GM21390 (cell line): ENCODE measurements at regions not wholly inside any gene's neighbourhood (a gene's known extent, or its start where the extent isn't known, plus 50 kb on each side); places are given as distances from the start of the nearest gene placed in this dataset.
A peak's percentile ranks its signal among the peaks of the same experiment; 100 is the strongest.

ENCODE experiments used
- ATAC-seq: cut with Tn5 transposase; IDR thresholded peaks from one replicate; pipeline ENCODE4 v1.9.1; 2021; ENCODE audit not compliant: unreplicated experiment

DNA sequence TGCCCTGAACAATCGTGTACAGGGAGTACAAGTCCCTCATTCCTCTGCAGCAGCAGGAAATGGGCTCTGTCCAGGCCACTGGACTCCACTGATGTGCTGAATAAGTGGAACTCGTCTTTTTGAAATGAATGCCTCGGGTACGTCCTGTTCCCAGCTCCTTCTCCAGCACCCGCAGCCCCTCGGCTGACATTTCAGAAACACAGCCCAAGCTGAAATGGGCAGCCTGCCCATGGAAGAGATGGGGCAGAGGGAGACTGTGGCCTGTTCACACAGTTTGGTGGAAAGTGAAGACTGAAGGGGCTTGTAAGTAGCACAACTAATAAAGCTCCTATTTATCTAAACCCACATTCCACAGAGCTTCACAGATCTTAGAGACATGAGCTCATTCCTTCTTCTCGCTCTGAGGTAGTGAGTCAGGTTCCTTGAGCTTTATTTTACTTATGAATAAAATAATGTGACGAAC, 498.6 kb downstream of the TXNL1 start:
- no peak for ATAC-seq

DNA sequence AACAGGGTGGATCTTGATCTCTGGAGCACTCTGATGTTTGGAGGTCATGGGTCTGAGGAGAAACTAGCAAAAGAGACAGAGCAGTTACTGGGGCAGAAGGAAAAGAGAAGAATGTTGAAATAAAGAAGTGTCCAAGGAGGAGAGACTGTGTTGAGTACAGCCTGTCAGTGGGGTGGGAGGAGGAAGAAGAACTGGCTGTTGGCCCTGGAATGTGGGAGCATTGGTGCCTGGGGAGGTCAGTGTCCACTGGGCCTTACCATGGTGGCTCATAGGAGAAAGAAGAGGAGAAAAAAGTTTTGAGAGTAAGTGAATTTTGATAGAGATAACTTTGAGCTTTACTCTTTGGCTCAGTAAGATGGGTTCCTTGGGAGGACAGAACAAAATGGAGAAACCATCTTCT, 499.0 kb downstream of the TXNL1 start:
- no peak for ATAC-seq

DNA sequence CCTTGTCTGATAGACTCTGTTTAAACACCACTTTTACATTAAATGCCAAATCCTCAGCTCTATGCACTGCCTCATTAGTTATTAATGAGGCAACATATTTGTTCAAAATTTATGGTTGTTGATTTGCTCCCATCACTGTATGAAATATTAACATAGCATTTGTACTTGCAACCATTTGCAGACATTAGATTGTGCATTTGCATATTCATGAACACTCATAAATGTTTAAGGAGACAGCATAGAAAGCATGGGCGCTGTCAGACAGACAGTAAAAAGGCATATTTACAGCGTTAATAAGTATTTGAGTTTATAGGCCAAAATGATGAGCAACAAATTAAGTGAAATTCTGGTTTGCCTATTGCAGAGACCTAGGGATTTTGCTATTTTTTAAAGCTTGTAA, 502.3 kb downstream of the TXNL1 start:
- ATAC-seq, result no peak

DNA sequence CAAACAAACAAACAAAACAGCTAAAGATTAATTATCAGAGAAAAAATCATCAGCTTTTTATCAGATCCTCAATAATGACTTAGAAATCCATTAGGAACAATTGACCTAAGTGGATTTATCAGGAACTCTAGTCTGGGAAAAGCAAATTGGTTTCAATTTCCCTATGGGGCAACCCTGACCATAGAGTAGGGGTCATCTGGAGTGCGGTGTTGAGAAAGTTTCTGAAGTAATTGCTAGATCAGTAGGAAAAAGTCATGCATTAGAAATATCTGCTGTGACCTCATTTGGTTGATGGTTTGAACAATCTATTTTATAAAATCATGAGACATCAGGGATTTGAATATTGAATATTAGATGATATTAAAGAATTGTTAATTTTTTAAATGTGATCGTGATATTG, 507.9 kb downstream of the TXNL1 start:
- no peak for ATAC-seq

DNA sequence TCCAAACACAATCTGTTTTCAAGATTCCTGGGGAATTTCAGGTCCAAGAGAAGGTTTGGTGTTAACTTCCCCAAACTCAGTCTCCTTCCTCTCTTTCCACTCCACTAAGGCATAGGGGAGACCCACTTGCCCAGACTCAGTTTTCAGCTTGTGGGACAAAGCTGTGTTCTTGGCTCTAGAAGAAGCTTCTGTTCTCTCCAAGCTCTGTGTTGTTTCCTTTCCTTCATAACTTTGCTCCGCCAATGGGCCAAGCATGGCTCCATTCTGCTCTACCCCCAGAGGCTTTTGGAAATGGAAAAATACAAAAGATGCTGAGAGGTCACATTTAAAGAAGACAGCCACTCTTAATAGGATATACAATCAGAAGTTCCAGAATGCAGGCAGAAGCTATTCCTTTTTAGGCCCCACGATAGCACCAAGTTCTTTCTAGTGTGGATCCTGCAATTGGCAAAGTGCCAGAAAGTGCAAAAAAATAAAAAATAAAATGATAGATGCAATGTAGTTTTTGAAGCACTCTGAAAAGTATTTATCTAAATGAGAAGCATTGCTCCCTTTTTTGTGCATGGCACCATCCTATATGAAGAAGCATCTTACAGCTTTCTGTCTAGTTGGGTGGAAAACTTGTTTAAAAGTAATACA, 510.1 kb downstream of the TXNL1 start:
- ATAC-seq, result no peak

DNA sequence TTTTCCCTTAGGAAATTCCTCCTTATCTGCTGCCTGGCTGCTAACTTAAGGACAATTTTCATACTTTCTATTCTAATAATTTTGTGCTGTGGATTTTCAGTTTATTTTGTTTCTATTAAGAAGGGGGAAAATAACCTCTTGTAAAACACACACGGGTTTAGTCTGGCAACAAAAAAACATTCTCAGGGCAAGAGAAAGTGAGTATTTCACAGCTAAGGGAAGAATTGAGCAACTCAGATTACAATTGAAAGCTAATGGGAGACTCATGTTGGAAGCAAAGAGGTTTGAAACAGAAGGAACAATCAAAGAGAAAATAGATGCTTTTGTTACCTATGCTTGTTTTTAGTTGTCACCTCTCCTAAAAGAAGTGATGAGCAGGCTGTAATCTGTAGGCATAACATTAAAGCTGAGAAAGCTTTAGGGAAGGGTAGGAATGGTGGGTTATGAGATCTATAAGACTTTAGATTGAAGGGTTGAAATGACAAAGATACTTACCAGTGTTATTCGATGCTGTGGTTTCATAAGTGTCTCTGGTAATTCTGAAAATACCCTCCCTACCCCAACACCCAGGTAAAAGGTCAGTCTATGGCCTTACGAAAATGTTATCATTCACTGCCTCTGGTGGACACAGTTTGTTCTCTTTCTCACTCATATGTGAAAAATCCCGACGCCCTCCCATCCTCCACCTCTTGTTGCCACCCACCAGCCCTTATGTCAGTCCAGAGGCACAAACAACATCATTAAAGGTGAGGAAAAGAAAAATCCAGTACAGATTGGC, 510.9 kb downstream of the TXNL1 start:
- ATAC-seq, result no peak

DNA sequence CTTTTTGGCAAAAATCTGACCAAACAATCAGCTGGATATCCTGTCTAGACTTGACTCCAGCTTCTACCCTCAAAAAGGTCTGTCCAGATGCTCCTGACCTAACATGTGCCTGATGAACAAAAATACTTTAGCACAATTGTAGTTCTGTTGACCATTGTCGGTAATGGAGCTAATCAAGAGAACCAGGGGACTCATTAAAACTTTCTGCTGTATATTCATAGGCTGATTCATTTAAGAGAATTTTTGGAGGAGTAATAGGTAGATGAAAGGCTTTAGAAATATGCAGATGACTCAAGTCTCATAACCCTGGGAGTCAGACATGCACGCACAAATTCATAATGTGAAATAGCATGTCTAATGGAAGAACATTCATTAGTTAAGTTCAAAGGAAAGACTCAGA, 514.2 kb downstream of the TXNL1 start:
- ATAC-seq, result no peak

DNA sequence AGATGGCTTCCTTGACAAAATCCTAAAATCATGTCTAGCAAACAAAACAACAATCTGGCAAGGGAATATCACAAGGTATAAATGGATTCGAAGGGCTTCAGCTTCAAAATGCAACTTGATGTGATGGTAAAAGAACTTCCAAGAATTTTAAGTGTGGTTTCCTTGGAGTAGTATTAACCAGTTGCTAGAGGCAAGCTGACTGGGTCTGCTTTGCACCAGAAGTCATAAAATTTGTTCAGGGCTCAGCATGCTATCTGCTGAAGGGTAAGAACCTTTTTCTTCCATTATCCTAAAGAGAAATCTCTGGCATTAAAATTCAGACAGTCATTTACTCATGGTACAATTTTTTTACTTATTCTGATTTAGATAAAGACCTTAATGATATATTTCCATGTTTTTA, 516.7 kb downstream of the TXNL1 start:
- ATAC-seq, result no peak

DNA sequence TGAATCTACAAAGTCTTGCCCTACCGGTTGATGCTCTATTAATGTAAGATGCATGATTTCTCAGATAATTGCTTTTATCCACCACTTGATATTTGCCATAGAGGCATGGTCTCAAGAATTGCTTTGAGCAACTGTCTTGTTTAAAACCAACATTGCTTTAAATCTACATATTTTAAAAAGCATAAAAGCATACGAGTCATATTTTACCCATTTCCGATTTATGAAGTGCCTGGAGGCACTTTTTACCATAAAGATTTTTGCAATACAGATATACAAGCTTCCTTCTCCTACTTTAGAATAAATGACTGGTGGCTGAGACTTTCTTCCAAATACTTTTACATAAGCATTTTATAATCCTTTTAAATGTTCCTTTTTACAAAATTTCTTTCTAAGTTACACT, 517.6 kb downstream of the TXNL1 start:
- ATAC-seq, result no peak

DNA sequence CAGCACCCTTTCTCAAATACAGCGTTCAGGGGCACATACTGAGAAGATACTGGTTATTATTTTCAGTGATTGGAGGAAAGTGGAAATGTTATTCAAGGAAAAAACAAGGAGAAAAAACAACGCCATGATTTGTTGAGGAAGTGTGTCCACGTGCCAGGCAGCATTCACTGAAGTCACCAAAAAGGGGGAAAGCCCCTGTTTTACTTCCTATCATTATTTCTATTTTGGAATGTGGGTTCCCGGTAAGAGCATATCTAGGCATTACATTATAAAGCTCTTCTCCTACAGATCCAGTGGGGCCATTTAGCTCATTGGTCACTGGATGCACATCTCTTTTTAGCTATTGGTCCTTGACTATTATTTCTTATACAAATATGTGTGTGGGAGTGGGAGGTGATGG, 518.7 kb downstream of the TXNL1 start:
- no peak for ATAC-seq

DNA sequence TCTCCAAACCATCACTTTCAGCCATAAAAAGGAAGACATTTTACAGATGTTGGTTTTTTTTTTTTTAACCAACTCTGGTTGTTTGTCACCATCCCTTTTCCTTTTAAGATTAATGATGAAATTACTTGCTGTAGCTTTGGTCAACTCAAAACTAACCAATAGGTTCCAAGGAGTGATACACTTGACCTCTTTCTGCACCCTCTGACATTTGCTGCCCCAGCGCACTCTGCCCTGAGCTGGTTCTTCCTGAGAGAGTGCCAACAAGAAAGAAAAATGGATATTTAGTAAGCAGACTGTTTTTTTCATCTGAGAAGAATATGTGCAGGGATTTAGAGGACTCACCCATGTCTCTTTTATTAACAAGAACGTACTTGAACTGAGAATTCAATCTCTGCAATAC, 520.0 kb downstream of the TXNL1 start:
- no peak for ATAC-seq

DNA sequence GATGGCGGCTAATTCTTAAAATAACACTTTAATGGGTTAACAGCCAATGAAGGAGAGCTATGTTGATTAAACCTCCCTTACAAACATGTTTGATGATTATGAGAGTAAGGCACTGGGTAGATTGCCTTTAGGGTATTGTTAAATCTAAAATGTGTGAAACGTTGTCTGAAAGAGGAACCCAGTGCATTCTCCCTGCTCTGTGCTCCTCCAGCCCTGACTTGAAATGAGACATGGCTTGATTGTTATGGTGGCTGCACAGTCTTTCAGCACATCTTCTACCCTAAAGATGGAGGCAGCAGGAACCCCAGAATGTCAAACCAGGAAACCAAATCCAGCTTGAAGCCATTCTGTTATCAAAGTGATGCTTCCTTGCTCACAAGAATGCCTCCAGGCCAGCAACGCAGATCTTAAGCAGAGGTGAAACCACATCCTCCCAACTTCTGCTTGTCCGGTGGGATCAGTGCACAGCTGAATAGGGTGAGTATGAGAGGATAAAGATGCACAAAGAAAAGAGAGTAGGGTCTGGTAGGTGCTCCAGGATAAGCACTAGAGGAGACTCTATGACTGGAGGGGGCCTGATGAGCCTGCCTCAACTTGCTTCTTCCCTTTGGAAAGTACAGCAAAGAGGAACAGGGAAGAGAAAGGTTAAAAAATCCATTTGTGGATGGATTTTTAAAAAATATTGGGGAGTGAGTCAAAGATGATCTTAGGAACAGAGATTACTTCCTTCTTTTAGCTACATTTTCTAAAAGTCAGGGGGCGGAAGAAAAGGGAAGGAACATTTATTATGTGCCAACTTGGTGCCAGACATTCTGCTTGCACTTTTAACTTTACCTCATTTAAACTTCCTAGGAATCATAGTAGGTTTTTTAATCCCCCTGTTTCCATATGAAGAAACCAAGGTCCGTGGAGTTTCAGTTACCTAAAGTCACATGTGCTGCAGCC, 523.0 kb downstream of the TXNL1 start:
- no peak for ATAC-seq

DNA sequence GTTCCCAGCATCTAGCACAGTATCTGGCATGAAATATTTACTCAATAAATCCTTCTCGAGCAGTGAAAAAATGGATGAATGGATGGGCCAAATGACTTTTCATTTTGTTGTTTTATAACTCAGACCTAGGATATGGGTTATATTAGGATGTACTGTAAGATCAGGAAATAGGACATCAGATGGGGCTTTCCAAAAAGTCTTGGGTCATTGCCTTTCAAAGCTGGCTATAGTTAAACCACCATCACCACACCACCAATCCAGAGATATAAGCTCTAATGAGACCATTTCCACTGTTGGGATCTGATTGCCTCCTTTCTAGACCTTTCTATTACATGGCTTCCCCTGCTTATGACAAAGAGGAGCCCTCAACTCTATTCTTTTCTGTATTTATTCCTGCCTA, 525.0 kb upstream of the TCF4 start:
- no peak for ATAC-seq

DNA sequence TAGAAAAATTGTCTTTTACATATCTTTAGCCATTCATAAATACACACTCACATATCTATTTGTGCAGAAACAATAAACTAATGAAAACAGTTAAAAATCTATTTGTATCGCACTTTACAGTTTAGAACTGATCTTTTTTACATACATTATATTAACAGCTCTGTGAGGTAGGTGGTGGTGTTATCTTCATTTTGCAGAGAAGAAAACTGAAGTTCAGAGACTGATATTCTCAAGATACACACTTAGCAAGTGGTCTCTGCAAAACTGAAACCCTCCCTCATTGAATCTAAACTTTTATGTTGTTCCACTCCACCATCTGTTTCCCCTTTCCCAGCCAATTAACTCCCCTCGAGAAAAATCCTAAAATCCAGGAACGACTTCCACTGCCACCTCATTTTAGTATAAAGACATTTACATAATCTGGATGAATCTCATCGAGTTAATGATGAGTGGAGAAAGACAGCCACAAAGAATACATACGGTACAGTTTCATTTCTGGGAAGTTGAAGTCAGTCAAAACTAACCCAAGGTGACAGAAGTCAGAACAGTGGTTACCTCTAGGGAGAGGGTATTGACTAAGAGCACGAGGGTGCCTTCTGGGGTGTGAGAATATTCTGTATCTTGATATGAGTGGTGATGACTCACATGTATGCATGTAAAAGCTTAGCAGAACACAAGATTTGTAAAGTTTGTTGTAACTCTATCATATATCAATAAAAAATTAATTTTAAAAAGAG, 524.2 kb upstream of the TCF4 start:
- ATAC-seq, result peak; percentile 99

DNA sequence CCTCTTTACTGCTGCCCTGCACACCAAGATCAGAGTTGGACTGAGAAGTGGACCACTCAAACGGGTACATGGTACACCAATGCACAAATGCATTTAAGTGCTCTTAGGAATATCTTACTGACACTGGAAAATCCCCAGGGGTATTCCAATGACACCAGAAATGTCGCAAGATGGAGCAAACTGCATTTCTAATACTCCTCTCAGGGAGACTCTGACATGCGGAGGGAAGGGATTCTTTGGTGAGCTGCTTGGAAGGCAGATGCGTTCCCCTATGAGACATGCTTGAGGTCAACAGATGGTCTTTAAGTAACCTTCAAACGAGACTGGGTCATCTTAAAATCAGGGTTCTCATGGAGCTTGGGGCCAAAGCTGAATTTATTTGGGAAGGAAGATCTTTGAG, 521.8 kb upstream of the TCF4 start:
- no peak for ATAC-seq

DNA sequence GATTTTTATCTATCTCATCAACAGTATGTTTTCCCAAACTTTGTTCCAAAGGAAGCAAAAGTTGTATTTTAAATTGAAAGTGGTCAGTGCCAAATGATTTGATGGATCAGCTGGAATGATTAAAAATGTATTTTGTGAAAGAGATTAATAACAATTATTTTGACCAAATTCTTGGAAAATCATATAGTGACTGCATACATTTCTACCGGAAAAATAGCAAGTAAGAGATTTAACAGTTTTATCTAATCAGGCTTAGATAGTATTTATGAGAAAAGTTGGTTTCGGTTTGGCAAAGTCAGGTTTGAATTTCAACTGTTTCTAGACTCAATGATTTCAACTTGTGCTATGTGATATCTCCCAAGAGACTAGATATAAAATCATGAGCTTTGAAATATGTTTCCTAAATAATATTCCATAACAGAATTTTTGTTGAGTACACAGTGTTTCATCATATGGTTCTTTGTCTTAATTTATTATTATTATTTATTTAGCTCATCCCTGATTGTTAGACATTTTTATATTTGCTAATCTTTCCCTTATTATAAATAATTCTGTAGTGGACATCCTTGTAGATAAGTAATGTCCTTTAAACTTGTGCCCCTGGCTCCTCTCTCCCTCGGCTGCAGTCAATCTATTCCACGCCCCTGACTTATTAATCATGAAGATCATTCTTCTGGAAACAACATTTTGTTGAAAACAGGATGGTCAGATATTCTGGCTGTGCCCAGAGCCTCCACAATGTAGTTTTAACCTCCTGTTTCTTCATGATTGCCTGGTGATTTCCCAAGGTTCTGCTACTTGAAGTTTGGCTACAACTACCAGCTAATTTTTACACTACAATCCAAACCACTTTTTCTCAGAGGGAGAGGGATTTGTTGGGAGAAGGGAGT, 520.7 kb upstream of the TCF4 start:
- no peak for ATAC-seq

DNA sequence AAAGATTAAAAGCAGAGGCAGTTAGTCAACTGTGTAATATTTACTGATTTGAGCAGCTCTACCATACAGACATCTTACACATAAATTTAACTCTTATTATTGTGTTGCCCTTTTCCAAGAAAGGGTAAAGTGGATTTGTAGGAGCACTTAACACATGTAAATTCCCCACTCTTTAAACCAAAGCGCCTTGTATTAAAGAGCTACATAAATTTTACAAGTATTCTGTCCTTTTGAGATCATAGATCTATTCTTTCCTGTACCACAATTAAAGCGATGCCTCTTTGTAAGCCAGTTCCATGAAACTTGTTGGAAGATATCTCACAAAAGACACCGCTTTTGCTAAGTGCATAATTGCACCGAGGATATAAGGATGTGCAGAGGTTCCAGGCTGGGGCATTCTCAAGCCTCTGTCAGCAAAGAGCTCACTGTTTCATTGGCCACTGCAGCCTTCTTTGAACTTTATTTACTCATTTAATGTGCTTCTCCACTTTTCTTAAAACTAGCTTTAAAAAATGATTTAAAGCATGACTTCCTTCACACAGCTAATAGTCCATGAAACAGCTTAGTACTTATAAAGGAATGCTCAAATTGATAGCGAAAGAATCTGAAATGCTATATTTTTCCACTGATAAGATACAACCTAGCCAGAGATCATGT, 520.0 kb upstream of the TCF4 start:
- ATAC-seq, result no peak

DNA sequence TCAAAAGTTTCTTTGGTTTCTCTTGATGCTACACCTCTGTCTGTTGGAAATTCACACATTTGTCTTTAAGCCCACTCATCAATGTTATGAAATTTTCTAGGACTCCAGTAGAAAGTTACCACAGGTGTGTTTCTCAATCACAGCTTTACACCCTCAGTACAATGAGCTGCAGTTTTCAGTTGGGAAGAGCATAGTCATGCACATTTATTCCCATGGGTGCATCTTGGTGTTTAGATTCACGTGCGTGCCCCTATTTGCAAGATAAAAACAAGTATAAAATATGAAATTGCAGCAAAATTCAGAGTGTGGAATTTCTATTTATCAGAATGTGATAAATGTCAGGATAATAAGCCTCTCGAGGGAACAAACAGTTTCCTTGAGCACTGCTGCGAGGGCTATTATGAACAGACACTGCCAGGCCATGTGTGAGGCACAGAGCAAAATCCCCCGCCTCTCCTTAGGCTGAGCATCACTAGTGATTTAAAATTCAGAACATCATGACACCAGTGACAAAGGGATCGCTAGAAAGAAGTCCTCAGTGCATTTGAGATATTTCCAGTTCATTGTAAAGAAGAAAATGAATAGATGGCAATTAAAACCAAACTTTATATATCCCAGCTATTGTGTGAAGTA, 512.2 kb upstream of the TCF4 start:
- ATAC-seq, result no peak

DNA sequence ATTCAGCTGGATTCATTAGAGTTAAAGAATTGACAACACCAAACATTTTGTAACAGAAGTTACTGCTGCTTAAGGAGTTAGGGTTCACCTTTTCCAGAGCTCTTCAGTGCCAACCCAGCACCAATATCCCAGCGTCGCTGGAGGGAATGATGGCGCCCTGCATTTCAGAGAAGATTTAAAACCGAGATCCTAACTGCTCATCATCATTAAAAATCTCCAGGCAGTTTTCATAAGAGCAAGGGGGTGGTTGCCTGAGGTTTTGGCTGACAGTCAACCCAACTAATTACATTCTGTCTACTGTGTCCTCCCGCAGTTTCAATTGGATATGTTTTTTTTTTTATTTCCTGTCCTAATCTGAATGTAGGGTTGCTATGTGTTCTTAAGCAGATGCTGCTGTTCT, 509.6 kb upstream of the TCF4 start:
- no peak for ATAC-seq
